Astrocyte of the cerebellum (primary cell): ENCODE measurements at regions not wholly inside any gene's neighbourhood (a gene's known extent, or its start where the extent isn't known, plus 50 kb on each side); places are given as distances from the start of the nearest gene placed in this dataset.

ENCODE experiments used
- DNase-seq: peaks from one replicate; pipeline ENCODE4 v3.0.0-alpha.2; 2011; ENCODE audit warnings: low read depth
- H3K4me3 ChIP-seq: 2 replicates; pipeline ENCODE4 v1.5.1; 2011; ENCODE audit warnings: mild to moderate bottlenecking, low read depth, low read length, moderate library complexity
- in situ Hi-C: cut with HindIII; loops from 2 replicates; pipeline ENCODE4 v1.10.0; 2017; ENCODE audit warnings: low sequenced_read_pairs
- TF ChIP-seq, protein P1 (sequence below): IDR thresholded peaks from 2 replicates; pipeline ENCODE4 v1.5.1; 2012; ENCODE audit warnings: low read length, low read depth, moderate library complexity, mild to moderate bottlenecking; ENCODE audit errors: missing control alignments

DNA sequence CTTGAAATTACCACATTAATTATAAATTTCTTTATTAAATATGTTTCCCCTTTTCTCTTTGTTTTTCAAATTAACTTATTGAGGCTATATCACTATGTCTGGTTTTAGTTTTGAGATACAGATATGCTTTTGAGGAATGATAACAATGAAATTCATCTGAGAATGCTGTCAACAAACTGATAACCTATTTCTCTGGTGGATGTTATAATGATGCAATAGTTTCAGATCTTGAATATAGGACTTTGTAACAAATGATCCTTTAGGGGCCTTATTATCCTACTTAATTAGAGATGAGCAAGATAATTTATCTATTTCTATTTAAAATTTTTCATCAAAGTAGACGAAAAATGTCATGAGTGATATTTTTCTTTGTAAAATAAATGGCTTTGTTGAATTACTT lies 123.7 kb downstream of the MAGEB17 start:
- DNase-seq: no peak
- in situ Hi-C loops: no loop called here
- no peak overlapping the region for H3K4me3 ChIP-seq
- TF ChIP-seq, protein P1, sequence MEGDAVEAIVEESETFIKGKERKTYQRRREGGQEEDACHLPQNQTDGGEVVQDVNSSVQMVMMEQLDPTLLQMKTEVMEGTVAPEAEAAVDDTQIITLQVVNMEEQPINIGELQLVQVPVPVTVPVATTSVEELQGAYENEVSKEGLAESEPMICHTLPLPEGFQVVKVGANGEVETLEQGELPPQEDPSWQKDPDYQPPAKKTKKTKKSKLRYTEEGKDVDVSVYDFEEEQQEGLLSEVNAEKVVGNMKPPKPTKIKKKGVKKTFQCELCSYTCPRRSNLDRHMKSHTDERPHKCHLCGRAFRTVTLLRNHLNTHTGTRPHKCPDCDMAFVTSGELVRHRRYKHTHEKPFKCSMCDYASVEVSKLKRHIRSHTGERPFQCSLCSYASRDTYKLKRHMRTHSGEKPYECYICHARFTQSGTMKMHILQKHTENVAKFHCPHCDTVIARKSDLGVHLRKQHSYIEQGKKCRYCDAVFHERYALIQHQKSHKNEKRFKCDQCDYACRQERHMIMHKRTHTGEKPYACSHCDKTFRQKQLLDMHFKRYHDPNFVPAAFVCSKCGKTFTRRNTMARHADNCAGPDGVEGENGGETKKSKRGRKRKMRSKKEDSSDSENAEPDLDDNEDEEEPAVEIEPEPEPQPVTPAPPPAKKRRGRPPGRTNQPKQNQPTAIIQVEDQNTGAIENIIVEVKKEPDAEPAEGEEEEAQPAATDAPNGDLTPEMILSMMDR: no peak

- TF ChIP-seq, protein P1: no peak
- in situ Hi-C loops: no loop called here
Measured at GRCh38 chrX:16300831-16301230, 133.6 kb downstream of the MAGEB17 start.

DNA sequence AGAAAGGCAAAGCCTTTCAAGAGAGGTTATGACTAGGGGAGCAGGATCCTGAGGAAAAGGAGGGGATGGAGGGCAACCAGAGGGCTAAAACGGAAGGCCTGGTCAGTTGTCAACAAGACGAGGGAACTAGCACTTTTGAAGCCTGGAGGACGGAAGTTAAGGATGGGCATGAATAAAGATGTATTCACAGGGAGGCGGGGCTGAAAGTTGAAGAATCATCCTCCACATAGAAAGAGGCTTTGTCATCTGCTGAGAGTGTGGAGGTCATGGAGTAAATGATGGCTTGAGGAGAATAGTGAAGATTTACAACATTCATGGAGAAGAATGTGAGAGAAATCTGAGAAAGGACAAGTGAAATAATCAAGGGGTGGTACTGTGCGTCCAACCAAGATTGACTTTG lies 137.5 kb downstream of the MAGEB17 start:
- no peak for DNase-seq
- H3K4me3 ChIP-seq: no peak overlapping the region
- TF ChIP-seq, protein P1: no peak
- in situ Hi-C loops: no loop called here

More at GRCh38 chrX:16300831-16301230, 133.6 kb downstream of the MAGEB17 start:
- no peak overlapping the region for H3K4me3 ChIP-seq
- no peak for DNase-seq

GRCh38 chrX:16305187-16305586 lies 137.9 kb downstream of the MAGEB17 start:
- in situ Hi-C loops: no loop called here
- DNase-seq: no peak
- TF ChIP-seq, protein P1: no peak
- H3K4me3 ChIP-seq: no peak overlapping the region

DNA sequence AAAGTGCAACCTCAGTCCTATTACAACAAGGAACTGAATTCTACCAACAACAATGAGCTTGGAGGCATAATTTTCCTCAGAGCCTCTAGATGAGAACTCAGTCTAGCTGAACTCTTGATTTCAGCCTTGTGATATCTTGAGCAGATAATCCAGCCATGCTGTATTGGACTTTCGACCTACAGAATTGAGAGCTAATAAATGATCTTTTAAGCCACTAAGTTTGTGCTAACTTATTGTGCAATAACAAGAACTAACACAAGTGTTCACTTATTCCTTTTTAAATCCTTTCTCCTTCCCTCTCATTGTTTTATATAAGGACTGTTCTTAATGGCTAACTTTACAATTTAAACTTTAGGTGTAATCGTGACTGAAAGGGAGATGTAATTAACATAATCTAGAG lies 140.7 kb downstream of the MAGEB17 start:
- no peak overlapping the region for H3K4me3 ChIP-seq
- in situ Hi-C loops: no loop called here
- no peak for DNase-seq
- TF ChIP-seq, protein P1: no peak

GRCh38 chrX:16308773-16309172 lies 141.5 kb downstream of the MAGEB17 start:
- in situ Hi-C loops: no loop called here
- no peak for DNase-seq
- H3K4me3 ChIP-seq: no peak overlapping the region
- TF ChIP-seq, protein P1: no peak

GRCh38 chrX:16310326-16310725 lies 143.0 kb downstream of the MAGEB17 start:
- in situ Hi-C loops: no loop called here
- TF ChIP-seq, protein P1: no peak
- H3K4me3 ChIP-seq: no peak overlapping the region

More at GRCh38 chrX:16310326-16310725, 143.0 kb downstream of the MAGEB17 start:
- DNase-seq: no peak
